ENCODE measurements at regions not wholly inside any gene's neighbourhood (a gene's known extent, or its start where the extent isn't known, plus 50 kb on each side); places are given as distances from the start of the nearest gene placed in this dataset.

- TF ChIP-seq POLR2A (IDR thresholded peaks at IDR 0.05; ENCODE audit: low read depth, low read length) (no peak), TAF1 (IDR thresholded peaks at IDR 0.05; ENCODE audit: low read depth, low read length) (no peak), POLR2AphosphoS5 (IDR thresholded peaks at IDR 0.05; ENCODE audit: low read depth, low read length) (no peak), SPI1 (IDR thresholded peaks at IDR 0.05; ENCODE audit: low read depth, low read length) (no peak), PAX5 (IDR thresholded peaks at IDR 0.05; ENCODE audit: insufficient read depth, low read length, severe bottlenecking) (no peak), POU2F2 (IDR thresholded peaks at IDR 0.05; ENCODE audit: low read depth, low read length) (no peak)
Observed at GRCh38 chr7:101714097-101714496, 85.0 kb upstream of the MYL10 start.
